GM18498 (cell line): ENCODE measurements at regions not wholly inside any gene's neighbourhood (a gene's known extent, or its start where the extent isn't known, plus 50 kb on each side); places are given as distances from the start of the nearest gene placed in this dataset.

ENCODE experiments used
- ATAC-seq: cut with Tn5 transposase; IDR thresholded peaks from one replicate; pipeline ENCODE4 v1.9.1; 2021; ENCODE audit warnings: mild to moderate bottlenecking, moderate library complexity; ENCODE audit not compliant: unreplicated experiment

- ATAC-seq, result no peak
Observed at GRCh38 chr20:59429396-59429795, 129.0 kb downstream of the EDN3 start.

GRCh38 chr20:59431014-59431413 is 130.6 kb downstream of the EDN3 start:
- ATAC-seq, result no peak

- no peak for ATAC-seq
Observed at GRCh38 chr20:59434960-59435359, 134.5 kb downstream of the EDN3 start.

GRCh38 chr20:59435518-59435917 is 135.1 kb downstream of the EDN3 start:
- ATAC-seq, result no peak

- ATAC-seq, result no peak
Observed at GRCh38 chr20:59437601-59438031, 137.2 kb downstream of the EDN3 start.

GRCh38 chr20:59438201-59438600 is 137.8 kb downstream of the EDN3 start:
- ATAC-seq, result no peak

GRCh38 chr20:59439243-59439642 is 138.8 kb downstream of the EDN3 start:
- no peak for ATAC-seq

GRCh38 chr20:59441306-59441705 is 140.9 kb downstream of the EDN3 start:
- ATAC-seq, result no peak

- ATAC-seq, result no peak
Observed at GRCh38 chr20:59441860-59442810, 141.7 kb downstream of the EDN3 start.

GRCh38 chr20:59443550-59443949 is 143.1 kb downstream of the EDN3 start:
- no peak for ATAC-seq

GRCh38 chr20:59446376-59446775 is 146.0 kb downstream of the EDN3 start:
- ATAC-seq, result no peak

GRCh38 chr20:59448196-59448595 is 147.8 kb downstream of the EDN3 start:
- ATAC-seq, result no peak

GRCh38 chr20:59448851-59449444 is 148.5 kb downstream of the EDN3 start:
- no peak for ATAC-seq

- ATAC-seq, result no peak
Observed at GRCh38 chr20:59451066-59451630, 150.7 kb downstream of the EDN3 start.

GRCh38 chr20:59451641-59452040 is 151.2 kb downstream of the EDN3 start:
- ATAC-seq, result no peak

- no peak for ATAC-seq
Observed at GRCh38 chr20:59452856-59453255, 151.5 kb upstream of the PHACTR3 start.

GRCh38 chr20:59453759-59454560 is 150.4 kb upstream of the PHACTR3 start:
- no peak for ATAC-seq

GRCh38 chr20:59455402-59456341 is 148.7 kb upstream of the PHACTR3 start:
- ATAC-seq, result no peak

- no peak for ATAC-seq
Observed at GRCh38 chr20:59456342-59457279, 147.7 kb upstream of the PHACTR3 start.
